OCI-LY7 (cell line): ENCODE measurements at regions not wholly inside any gene's neighbourhood (a gene's known extent, or its start where the extent isn't known, plus 50 kb on each side); places are given as distances from the start of the nearest gene placed in this dataset.

Experiments
- CTCF ChIP-seq: fragments of 200-600 bp; sonication (generic); conservative IDR thresholded peaks from 2 replicates; pipeline ENCODE4 v1.5.1; 2014; ENCODE audit warnings: mild to moderate bottlenecking, antibody characterized with exemption, low read length, moderate library complexity, mixed read lengths
- EZH2phosphoT487 ChIP-seq: fragments of 200-600 bp; sonication (generic); IDR thresholded peaks from 2 replicates; pipeline ENCODE4 v1.6.1; 2018; ENCODE audit warnings: low read depth, borderline replicate concordance, mild to moderate bottlenecking, mixed run types, antibody characterized with exemption, low read length, moderate library complexity, mixed read lengths

GRCh38 chr3:118538187-118538586 is 496.5 kb downstream of the IGSF11 start:
- TF ChIP-seq CTCF: no peak
- no peak for TF ChIP-seq EZH2phosphoT487
